Dendritic cell treated with granulocyte-macrophage colony-stimulating factor and Interleukin-4, amounts not matched to agents 40 ng/mL and 50 ng/mL, for 4 days (primary cell): ENCODE measurements at regions not wholly inside any gene's neighbourhood (a gene's known extent, or its start where the extent isn't known, plus 50 kb on each side); places are given as distances from the start of the nearest gene placed in this dataset.

Experiments
- H3K27ac Mint-ChIP-seq: one replicate; pipeline ENCODE4 v1.8.0; 2022; ENCODE audit warnings: mild to moderate bottlenecking, mixed read lengths
- H3K27me3 Mint-ChIP-seq: one replicate; pipeline ENCODE4 v1.8.0; 2022; ENCODE audit warnings: mild to moderate bottlenecking, mixed read lengths
- H3K36me3 Mint-ChIP-seq: one replicate; pipeline ENCODE4 v1.8.0; 2022; ENCODE audit warnings: low read depth, mixed read lengths
- H3K4me1 Mint-ChIP-seq: one replicate; pipeline ENCODE4 v1.8.0; 2022; ENCODE audit warnings: low read depth, mixed read lengths
- H3K4me3 Mint-ChIP-seq: one replicate; pipeline ENCODE4 v1.8.0; 2022; ENCODE audit warnings: mild to moderate bottlenecking, moderate library complexity, mixed read lengths
- H3K9me3 Mint-ChIP-seq: one replicate; pipeline ENCODE4 v1.8.0; 2022; ENCODE audit warnings: mixed read lengths
- intact Hi-C: fragments of 100-400 bp; cut with micrococcal nuclease; formaldehyde crosslinking; loops from one replicate; pipeline ENCODE4 v1.15.0; 2022

DNA sequence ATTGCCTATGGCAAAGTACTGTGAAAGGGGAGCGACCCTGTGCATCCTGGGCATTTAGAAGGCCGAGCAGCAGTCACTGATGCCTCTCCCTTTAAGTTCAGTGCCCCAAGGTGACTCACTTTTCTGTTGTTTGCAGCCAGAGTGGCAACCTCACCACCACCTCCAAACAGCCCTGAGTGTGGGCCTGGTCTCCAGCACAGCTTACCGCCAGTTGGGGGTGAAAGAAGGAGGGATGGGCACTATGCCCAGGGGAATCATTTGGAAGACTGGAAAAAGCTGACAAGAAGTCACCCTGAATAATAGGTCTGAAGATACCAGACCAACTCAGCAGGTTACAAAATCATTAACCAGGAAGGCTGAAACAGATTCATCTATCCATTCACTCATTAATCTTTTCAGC lies 571.8 kb downstream of the EPHB1 start:
- Mint-ChIP-seq H3K36me3 (no peaks in the 10 kb centered on the region), H3K4me3 (no peak overlapping the region), H3K27ac (no peak overlapping the region), H3K9me3 (no peaks in the 10 kb centered on the region), H3K27me3 (no peaks in the 10 kb centered on the region), H3K4me1 (no peaks in the 10 kb centered on the region)
- intact Hi-C loops, result no loop called here

DNA sequence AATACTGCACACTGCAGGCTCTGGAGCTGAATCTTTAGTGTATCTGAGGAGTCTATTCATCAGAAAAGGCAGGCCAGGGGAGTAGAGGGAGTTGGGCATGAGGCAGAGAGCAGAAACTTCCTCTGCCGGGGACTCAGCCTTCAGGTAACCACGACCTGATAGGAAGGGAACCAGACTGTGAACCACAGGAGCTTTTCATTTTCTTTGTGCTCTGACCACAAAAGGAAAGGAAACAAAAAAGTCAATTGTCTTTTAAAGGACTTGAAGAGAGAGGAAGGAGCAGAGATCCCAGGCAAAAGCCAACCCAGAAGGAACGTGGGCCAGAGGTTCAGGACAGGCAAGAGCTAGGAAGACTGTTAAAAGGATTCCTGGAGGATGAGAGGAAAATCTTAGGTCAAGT lies 573.3 kb downstream of the EPHB1 start:
- no peaks in the 10 kb centered on the region for H3K36me3 Mint-ChIP-seq
- no peak overlapping the region for H3K27ac Mint-ChIP-seq
- H3K4me3 Mint-ChIP-seq, result no peak overlapping the region
- no peaks in the 10 kb centered on the region for H3K9me3 Mint-ChIP-seq
- no peaks in the 10 kb centered on the region for H3K27me3 Mint-ChIP-seq
- H3K4me1 Mint-ChIP-seq, result no peaks in the 10 kb centered on the region
- intact Hi-C loops, result no loop called here

DNA sequence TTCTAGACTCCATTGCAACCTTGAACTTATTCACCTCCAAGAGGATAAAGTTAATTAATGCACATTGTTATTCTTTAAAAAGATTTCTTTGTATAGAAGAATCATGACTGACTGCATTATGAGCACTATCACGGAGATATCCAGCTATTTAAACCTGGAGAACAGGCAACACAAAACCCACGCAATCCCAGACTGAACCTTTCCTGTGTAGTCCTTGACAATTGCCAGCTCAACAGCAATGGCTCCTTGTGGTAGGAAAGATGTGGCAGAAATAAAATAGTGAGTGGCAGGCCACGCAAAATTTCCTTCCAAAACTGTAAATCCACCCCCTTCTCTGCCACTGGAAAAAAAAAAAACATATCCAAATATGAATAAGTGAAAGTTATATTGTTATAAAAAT lies 573.7 kb downstream of the EPHB1 start:
- H3K36me3 Mint-ChIP-seq, result no peaks in the 10 kb centered on the region
- H3K4me1 Mint-ChIP-seq, result no peaks in the 10 kb centered on the region
- no peak overlapping the region for H3K4me3 Mint-ChIP-seq
- no peak overlapping the region for H3K27ac Mint-ChIP-seq
- no peaks in the 10 kb centered on the region for H3K9me3 Mint-ChIP-seq
- H3K27me3 Mint-ChIP-seq, result no peaks in the 10 kb centered on the region
- intact Hi-C loops, result no loop called here

DNA sequence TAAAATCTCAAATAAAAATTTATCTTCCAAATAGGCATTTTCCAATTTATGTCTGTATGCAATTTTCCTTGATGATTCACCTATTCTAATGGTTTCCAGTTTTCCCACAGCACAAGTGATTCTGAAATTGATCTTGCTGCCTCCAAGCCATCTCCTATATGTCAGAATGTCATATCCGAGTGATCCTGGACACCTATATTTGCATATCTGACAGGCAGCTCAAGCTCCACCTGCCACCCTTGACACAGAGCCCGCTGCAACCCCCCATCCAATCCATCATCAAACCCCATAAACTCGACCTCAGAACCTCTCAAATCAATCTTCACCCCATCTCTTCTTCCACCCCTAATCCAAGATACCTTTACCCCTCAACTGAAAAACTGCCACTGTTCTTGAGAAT lies 579.5 kb downstream of the EPHB1 start:
- H3K9me3 Mint-ChIP-seq, result peaks cover 17% of the 10 kb centered on the region

DNA sequence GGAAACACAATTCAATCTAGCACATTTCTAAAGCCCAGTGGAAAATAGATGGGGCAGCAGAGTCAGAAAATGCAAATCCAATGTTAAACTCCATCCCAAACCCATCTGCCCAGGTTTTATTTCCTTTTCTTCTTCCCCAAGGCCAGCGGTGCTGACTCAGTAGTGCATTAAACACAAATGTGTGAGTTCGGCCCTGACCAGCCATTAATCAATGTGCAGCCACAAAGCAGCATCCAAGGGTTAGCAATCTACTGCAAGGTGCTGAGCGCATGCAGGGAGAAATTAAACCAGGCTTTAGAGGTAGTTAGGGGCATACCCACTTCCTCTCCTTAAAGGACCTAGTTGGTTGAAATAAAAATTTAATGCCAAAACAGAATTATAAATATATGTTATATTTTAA lies 583.3 kb upstream of the PPP2R3A start:
- intact Hi-C loops, result no loop called here
- Mint-ChIP-seq H3K9me3 (no peaks in the 10 kb centered on the region), H3K27ac (no peak overlapping the region), H3K36me3 (no peaks in the 10 kb centered on the region), H3K4me1 (no peaks in the 10 kb centered on the region), H3K27me3 (no peaks in the 10 kb centered on the region), H3K4me3 (no peak overlapping the region)

More for the DNA sequence above, 579.5 kb downstream of the EPHB1 start:
- no peak overlapping the region for H3K4me3 Mint-ChIP-seq
- H3K27me3 Mint-ChIP-seq, result no peaks in the 10 kb centered on the region
- intact Hi-C loops, result no loop called here
- no peaks in the 10 kb centered on the region for H3K4me1 Mint-ChIP-seq
- no peaks in the 10 kb centered on the region for H3K36me3 Mint-ChIP-seq
- no peak overlapping the region for H3K27ac Mint-ChIP-seq

DNA sequence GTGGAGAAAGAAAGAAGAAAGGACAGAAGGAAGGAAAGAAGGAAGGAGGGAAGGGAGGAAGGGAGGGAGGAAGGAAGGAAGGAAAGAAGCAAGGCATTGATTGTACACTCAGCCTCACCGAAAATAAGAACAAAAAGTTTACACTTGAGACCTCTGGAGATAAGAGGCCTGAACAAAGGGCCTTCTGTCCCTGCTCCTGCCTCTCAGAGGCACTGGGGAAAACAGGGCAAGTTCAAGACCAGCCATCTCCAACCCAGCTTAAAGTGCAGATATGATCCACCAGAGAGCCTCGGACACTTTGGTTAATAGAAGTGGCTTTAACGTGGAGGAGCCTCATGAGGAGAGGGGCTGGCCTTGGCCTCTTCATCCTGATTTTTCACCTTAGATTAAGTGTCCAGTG lies 582.9 kb upstream of the PPP2R3A start:
- intact Hi-C loops, result no loop called here
- Mint-ChIP-seq H3K4me3 (no peak overlapping the region), H3K4me1 (no peaks in the 10 kb centered on the region), H3K36me3 (no peaks in the 10 kb centered on the region), H3K9me3 (no peaks in the 10 kb centered on the region), H3K27me3 (no peaks in the 10 kb centered on the region), H3K27ac (no peak overlapping the region)

DNA sequence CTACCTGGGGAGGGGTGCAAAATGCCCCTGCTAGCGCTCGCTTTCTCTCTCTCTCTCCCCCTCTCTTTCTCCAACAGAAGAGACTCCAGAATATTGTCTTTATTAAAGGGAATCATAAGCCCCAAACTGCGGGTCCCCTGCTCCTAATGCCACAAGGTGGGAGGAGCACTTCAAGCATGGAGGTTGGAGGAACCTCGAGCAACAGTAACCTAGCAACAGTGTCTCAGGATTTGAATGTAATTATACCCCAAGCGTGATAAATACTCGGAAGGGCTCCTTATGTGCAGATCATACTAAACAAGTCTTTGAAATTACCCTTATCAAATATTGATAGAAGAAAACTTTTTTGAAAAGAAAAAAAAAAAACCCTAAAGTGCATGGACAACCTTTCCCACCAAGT lies 582.2 kb upstream of the PPP2R3A start:
- Mint-ChIP-seq H3K27me3 (no peaks in the 10 kb centered on the region), H3K4me1 (no peaks in the 10 kb centered on the region), H3K4me3 (no peak overlapping the region), H3K27ac (no peak overlapping the region), H3K9me3 (no peaks in the 10 kb centered on the region), H3K36me3 (no peaks in the 10 kb centered on the region)
- intact Hi-C loops, result no loop called here

DNA sequence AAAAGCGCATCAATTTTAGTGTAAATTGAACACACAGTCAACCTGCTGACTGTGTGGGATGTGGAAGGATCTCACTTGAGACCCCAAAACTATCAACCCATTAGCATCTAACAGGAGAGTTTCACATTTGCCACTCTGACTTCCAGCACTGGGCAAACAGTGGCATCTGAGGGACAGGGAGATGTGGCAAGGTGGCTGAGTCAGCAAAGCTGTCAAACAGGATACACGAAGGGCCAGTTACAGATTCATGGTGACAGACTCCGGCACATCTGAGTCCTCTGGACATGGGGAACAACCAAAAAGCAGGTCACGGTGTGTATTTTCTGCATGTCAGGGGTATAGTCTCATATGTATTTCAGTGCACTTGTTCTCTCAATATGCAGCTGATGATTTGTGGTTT lies 573.4 kb upstream of the PPP2R3A start:
- Mint-ChIP-seq H3K36me3 (no peaks in the 10 kb centered on the region), H3K4me1 (no peaks in the 10 kb centered on the region), H3K27me3 (no peaks in the 10 kb centered on the region), H3K27ac (no peak overlapping the region), H3K9me3 (peaks cover 10% of the 10 kb centered on the region), H3K4me3 (no peak overlapping the region)
- intact Hi-C loops, result no loop called here

DNA sequence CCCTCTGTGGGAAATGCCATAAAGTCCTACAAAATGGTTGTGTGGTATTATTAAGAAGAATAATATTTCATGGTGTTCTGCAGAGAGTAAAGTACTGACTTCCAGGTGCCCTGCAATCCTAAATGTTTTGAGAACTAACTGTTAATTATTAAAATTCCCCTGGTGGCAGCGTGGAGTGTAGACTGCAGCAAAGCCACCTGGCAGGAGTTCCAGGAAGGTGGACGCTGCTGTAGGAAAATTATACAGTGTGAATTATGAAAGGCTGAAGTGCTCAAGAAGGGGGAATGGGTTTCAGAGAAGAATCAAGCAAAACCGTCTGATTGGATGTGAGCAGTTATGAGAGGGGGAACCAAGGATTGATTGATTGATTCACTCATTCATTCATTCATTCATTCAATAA lies 572.4 kb upstream of the PPP2R3A start:
- Mint-ChIP-seq H3K4me1 (no peaks in the 10 kb centered on the region), H3K36me3 (no peaks in the 10 kb centered on the region), H3K4me3 (no peak overlapping the region), H3K27me3 (no peaks in the 10 kb centered on the region), H3K9me3 (peaks cover 10% of the 10 kb centered on the region), H3K27ac (no peak overlapping the region)
- intact Hi-C loops, result no loop called here

DNA sequence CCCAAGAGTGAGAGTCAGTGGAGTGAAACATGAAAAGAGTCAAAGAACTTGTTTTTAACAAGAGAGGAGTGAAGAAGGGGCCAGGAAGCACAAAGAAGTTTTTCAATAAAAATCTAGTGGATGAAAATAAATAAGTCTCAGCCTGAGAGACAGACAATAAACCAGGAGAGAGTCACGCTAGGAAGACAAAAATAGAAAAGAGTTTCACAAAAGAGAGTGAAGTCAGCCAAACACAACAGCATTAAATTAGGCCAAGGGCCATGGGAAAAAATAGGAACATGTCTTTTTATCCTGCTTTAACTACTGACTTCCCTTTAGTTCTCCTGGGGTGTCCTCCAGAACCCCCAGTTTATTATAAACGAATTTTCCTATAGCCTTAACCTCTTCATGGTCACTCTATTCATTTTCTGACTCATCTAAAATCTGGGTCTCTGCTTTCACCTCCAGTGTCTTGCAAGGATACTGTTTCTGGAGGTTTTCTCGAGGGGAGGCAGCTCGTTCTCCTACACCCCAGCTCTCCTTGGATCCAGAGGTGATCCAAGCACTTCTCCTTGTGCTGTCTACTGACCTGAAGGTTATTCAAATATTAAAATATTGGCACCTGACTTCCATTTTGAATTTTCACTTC lies 571.5 kb upstream of the PPP2R3A start:
- no peak overlapping the region for H3K27ac Mint-ChIP-seq
- no peak overlapping the region for H3K4me3 Mint-ChIP-seq
- intact Hi-C loops, result no loop called here
- no peaks in the 10 kb centered on the region for H3K4me1 Mint-ChIP-seq
- no peaks in the 10 kb centered on the region for H3K27me3 Mint-ChIP-seq
- peaks cover 17% of the 10 kb centered on the region for H3K9me3 Mint-ChIP-seq
- no peaks in the 10 kb centered on the region for H3K36me3 Mint-ChIP-seq

DNA sequence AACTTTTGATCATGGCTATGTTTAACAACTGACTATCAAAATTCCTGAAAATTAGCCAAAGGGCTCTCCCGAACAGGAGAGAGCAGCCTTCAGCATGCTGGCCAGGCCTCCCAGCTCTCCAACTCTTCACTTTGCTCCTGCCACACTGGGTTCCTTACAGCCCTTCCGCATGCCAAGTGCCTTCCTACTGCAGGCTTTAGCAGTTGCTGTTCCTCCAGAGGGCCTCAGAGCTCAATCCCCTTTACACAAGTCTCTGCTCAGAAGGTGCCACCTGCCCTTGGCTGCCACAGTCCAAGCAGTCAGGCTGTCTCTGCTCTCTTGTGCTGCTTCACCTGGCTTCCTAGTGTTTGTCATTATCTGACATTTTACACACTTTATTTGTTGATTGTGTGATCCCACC lies 553.1 kb upstream of the PPP2R3A start:
- no peaks in the 10 kb centered on the region for H3K27me3 Mint-ChIP-seq
- H3K4me3 Mint-ChIP-seq, result no peak overlapping the region
- H3K27ac Mint-ChIP-seq, result no peak overlapping the region
- H3K9me3 Mint-ChIP-seq, result no peaks in the 10 kb centered on the region
- H3K4me1 Mint-ChIP-seq, result no peaks in the 10 kb centered on the region
- H3K36me3 Mint-ChIP-seq, result no peaks in the 10 kb centered on the region
- intact Hi-C loops, result no loop called here

DNA sequence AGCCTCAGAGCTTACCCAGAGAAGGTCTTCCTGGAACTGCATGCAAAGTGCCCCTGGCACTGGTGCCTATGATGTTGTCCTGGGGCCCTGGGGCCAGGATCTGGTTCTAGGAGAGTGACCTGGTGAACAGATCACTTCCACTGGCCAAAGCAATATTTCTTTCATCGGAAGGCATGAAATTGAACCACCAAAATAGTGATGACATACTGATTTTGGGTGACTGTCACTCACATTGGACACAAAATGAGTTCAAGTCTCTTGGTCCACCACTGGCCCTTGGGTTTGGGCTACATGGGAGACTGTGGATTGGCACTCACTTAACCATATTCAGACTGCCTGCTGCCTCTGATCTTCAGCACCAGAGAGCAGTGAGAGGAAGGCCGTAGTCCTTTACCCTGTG lies 549.3 kb upstream of the PPP2R3A start:
- intact Hi-C loops, result no loop called here
- H3K27me3 Mint-ChIP-seq, result no peaks in the 10 kb centered on the region
- no peaks in the 10 kb centered on the region for H3K36me3 Mint-ChIP-seq
- no peaks in the 10 kb centered on the region for H3K9me3 Mint-ChIP-seq
- H3K4me3 Mint-ChIP-seq, result no peak overlapping the region
- H3K4me1 Mint-ChIP-seq, result no peaks in the 10 kb centered on the region
- no peak overlapping the region for H3K27ac Mint-ChIP-seq

DNA sequence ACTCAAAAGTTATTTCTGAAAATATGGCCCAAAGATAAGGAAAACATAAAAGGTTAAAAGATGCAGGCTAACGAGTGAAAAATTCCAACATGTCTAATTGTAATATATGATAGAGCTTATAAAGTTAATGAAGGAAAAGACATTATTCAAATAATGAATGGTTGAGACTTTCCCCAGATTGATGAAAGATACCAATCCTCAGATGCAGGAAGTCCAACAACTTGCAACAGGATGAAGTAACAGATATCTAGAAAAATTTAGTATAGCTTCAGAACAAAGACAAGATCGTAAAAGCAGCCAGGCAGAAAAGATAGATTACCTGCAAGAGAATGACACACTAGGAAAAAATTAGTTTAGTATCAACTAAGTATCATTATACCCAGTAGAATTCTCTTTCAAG lies 546.4 kb upstream of the PPP2R3A start:
- Mint-ChIP-seq H3K36me3 (no peaks in the 10 kb centered on the region), H3K9me3 (no peaks in the 10 kb centered on the region), H3K27ac (no peak overlapping the region), H3K4me3 (no peak overlapping the region), H3K4me1 (no peaks in the 10 kb centered on the region), H3K27me3 (no peaks in the 10 kb centered on the region)
- intact Hi-C loops, result no loop called here

DNA sequence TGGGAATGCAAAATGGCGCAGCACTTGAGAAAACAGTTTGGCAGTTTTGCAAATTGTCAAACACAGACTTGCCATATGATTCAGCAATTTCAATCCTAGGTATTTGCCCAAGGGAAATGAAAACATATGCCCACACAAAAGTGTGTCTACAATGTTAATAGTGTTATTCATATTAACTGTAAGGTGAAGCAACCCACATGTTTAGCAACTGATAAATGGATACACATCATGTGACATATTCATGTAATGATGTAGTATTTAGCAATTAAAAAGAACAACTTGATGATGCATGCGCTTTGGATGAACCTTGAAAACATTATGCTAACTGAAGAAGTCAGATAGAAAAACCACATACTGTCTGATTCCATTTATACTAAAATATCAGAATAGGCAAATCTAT lies 539.0 kb upstream of the PPP2R3A start:
- Mint-ChIP-seq H3K9me3 (peaks cover 5% of the 10 kb centered on the region), H3K27ac (no peak overlapping the region), H3K27me3 (no peaks in the 10 kb centered on the region), H3K36me3 (no peaks in the 10 kb centered on the region), H3K4me1 (no peaks in the 10 kb centered on the region), H3K4me3 (no peak overlapping the region)
- intact Hi-C loops, result no loop called here

DNA sequence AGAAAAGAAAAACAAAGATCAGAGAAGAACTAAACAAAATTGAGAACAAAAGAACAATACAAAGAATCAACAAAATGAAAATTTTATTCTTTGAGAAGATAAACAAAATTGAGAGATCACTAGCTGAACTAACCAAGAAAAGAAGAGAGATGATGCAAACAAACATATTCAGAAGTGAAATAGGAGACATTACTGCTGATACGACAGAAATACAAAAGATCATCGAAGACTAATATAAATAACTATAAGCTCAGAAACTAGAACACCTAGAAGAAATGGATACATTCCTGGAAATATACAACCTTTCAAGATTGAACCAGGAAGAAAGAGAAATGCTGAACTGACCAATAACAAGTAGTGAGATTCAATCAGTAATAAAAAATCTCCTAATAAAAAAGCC lies 533.1 kb upstream of the PPP2R3A start:
- Mint-ChIP-seq H3K27ac (no peak overlapping the region), H3K36me3 (no peaks in the 10 kb centered on the region), H3K9me3 (peaks cover 9% of the 10 kb centered on the region), H3K4me1 (no peaks in the 10 kb centered on the region), H3K4me3 (no peak overlapping the region), H3K27me3 (no peaks in the 10 kb centered on the region)
- intact Hi-C loops, result no loop called here
